CD4-positive, alpha-beta T cell treated with Interleukin-17A for 4 hours (primary cell): ENCODE measurements at regions not wholly inside any gene's neighbourhood (a gene's known extent, or its start where the extent isn't known, plus 50 kb on each side); places are given as distances from the start of the nearest gene placed in this dataset.
A peak's percentile ranks its signal among the peaks of the same experiment; 100 is the strongest.

Experiments
- DNase-seq: peaks from one replicate; pipeline ENCODE4 v3.0.0-alpha.2; 2020; ENCODE audit warnings: mixed read lengths

DNA sequence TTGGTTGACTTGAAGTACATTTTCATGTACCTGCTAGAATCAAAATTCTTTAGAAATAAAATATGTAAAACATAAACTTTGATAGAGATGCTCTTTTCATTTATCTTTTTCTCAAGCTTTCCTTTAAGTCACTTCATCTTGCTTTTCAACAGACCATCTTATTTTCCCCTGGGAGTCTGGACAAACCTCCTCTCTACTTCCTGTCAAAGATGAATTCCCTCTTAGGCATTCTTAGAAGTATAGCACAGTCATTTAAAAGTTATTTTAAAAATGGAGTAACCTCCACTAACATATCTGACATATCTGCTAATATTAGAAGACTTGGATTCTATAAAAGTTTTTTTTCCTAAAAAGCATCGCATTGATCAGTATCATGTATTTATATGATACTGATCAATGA, 84.8 kb upstream of the PAX6 start:
- no peak for DNase-seq

DNA sequence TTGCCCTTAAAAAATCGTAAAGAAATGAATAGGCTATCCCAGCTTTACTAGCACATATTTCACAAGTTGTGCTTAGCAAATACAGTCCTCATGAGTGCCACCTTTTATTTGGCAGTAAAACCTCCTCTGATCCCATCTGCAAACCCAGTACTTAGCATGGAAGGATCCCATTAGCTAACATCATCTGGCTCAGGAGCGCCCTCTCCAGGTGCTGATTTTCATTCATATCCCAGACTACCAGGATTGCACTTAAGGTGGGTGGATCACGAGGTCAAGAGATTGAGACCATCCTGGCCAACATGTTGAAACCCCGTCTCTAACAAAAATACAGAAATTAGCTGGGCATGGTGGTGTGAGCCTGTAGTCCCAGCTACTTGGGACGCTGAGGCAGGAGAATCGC, 76.1 kb upstream of the PAX6 start:
- no peak for DNase-seq

DNA sequence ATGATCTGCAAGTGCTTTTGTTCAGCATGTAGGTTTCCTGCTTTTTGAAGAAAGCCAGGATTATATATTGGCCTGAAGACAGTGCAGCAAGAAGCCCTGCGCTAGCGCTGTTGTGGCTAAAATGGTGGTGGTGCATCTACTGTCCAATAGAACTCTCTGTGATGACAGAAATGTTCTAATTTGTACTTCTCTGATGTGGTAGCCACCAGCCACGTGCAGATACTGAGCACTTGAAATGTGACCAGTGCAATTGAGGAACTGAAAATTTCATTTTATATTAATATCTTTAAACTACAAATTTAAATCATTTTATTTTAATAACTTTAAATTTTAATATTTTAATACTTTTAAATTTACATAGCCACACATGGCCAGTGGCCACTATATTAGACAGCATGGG, 73.0 kb upstream of the PAX6 start:
- DNase-seq, result no peak

DNA sequence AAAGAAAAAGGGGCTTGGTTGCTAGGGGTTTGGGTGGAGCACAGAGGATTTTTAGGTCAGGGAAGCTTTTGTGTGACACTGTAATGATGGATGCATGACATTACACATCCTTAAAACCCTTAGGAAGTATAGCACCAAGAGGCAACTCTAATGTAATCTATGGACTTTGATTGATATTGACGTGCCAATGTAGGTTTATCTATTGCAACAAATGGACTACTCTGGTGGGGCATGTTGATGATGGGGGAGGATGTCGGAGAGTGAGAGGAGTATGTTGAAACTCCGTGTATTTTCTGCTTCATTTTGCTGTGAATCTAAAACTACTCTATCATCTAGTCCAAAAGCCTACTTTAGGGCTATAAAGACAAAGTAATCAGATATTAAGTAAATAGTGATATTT, 72.3 kb upstream of the PAX6 start:
- DNase-seq, result no peak

DNA sequence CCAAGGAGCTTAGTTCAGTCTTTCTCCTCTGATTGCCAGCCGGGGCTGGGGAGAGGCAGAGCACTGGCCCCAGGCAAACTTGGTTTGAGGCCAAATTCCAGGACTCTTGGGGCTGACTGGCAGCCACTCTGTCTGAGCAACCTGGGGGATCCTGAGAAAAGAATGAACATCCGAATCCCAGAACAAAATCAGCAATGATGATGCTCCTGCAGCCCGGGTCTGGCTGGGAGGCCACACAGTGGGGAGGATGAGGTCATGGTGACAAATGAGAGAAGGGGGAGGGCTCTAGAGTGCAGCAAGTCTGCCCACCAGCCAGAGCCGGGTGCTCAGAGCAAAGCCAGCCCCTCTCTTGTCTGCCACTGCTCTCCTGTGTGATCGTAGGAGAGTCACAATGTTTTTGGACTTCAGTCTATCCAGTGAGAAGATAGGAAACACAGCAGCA, 71.8 kb upstream of the PAX6 start:
- no peak for DNase-seq

DNA sequence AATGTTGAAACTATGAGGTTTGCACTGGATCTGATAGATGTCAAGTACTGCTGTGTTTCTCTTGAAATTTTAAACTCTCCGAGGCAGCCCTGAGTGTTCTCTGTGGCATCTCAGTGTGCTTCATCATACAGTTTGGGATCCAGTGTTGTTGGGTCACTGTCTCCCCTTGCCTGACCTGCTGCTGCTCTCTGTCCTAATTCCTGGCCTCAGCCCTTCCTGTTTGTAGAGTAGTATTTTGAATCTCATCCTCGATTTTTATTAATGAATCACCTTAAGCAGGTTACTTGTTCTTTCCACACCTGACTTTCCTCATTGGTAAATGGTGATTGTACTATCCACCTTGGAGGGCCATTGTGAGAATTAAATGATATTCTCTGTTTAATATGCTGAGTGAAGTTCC, 70.7 kb upstream of the PAX6 start:
- no peak for DNase-seq

DNA sequence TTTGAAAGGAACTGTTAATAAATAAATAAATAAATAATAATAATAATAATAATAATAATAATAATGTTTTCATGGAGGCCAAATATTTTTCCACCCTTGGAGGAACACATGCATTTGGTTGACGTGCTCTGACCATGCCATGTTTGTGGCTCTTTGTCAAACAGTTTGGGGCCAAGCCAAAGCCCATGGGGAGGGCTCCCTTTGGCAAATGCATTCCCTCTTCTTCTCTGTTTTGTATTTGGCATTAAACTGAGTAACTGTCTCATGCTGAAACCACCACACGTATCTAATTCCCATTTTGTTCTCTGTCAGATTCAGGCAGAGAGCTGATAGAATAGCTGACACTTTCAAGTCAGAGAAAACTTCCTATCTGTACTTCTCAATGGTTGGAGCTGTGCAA, 68.6 kb upstream of the PAX6 start:
- DNase-seq, result no peak

DNA sequence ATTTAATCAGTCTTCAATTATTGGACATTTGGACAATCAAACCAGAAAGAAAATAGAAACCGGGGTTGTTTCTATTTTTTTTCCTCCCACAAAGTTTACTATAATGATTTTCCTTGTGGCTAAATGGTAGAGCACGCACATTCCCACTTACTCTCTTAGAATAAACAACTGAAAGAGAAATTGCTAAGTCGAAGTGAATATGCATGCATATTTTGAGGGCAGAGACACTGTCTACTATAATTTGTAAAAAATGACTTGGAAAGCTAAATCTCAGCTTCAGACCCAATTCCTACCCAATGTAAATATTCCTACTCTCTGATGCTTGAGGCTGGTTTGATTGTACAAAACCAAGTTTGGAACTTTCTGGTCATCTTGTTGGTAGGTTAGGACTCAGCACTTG, 66.7 kb upstream of the PAX6 start:
- DNase-seq, result no peak

DNA sequence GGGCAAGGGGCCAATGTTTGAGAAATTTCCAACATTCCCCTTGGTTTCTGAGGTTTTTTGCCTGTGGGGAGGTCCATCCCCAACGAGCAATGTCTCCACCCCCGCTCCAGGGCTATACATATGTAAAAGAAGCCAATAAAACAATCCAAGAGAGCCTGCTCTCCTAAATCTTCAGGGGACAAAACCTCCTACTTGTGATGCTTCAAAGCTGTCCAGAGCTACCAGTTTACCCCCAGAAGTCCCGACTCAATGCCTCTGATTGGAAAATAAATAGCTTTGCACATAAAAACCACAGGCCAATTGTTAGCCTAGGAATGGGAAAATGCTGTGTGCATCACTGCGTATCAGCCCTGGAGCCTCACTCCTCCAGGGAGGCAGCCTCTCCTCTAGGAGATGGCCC, 66.0 kb upstream of the PAX6 start:
- DNase-seq, result no peak

DNA sequence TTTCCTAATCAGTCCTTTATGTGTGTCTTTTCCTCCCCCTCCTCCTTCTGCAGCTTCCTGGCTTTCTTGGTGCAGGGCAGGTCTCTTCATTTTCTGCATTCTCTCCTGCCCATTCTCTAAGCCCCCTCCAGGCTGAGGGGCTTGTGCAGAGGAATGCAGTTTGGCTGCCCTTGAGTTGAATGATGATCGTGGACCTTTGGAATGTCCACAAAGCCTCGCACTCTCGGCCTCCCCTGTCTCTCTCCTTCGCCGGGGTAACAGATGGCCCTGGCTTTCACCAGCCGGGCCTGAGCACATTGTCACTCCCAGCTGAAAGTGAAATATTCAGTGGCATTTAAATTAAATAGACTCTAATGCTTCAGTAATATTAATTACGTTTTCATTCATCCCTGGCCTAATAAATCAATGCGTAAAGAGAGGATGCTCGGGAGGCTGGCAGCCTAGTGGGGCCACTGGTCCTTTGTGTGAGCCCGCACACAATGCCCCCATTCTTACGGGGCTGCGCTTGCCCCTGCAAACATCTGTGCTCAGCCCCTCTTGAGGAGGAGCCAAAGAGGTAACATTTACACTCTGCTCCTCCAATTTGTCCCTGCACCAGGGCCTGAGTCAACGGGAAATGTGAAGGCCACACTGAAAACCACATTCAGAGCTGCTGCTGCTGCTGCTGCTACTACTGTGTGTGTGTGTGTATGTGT, 64.9 kb upstream of the PAX6 start:
- no peak for DNase-seq

DNA sequence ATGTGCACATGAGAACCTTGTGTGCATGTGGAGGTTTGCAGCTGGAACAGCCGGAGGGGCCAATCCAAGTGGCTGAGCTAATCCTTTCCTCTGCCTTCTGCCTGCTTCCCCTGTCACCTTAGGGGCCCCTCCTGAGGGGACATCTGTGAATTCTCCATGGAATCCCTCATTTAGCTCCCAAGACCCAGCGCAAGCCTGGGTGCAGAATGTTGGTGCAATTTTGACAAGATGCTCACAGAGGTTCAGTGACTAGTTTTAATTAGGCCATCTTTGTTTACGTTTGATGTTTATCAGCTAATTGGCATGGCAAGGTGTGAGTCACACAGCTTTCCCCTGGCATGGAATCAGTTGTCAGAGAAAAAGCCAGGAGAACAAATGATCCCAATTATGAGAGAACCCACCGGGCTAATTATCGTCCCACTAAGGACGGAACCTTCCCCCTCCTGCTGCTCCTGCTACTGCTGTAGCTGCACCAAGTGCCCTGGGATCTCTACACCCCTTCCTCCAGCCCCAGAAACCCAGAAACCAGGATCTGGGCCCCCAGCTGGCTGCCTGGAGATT, 63.6 kb upstream of the PAX6 start:
- DNase-seq, result no peak

DNA sequence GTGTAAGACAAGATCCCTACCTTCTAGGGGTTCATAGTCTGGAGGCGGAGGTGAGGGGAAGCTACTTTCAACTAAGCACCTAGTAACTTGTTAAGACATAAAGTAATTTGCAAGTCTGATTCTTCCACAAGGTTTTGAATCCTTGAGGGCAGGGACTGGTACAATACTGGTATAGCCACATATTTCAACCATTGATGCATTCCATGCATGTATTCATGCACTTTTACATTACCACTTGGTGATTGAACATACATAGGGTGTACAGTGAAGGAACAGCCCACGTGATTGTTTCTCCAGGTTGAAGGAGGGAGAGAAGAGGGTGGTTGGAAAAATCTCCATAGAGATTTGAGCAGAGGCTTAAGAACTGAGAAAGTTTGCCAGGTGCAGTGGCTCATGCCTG, 62.0 kb upstream of the PAX6 start:
- DNase-seq, result no peak

DNA sequence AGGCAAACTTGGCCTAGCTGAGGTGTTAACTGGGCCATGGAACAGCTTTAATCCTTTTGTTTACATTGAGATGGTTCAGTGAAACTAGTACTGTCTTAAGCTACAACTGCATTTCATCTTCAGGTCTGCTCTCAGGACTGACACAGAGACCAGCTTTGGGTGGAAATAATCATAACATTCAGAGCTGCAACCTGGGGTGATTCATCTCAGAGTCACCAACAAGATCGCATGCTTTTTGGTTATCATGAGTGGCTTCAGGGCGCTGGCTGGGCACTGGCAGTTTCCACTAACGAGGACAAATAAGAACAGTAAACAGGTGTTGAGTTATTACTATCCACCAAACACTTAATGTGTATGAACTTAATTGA, 60.9 kb upstream of the PAX6 start:
- DNase-seq, result no peak

DNA sequence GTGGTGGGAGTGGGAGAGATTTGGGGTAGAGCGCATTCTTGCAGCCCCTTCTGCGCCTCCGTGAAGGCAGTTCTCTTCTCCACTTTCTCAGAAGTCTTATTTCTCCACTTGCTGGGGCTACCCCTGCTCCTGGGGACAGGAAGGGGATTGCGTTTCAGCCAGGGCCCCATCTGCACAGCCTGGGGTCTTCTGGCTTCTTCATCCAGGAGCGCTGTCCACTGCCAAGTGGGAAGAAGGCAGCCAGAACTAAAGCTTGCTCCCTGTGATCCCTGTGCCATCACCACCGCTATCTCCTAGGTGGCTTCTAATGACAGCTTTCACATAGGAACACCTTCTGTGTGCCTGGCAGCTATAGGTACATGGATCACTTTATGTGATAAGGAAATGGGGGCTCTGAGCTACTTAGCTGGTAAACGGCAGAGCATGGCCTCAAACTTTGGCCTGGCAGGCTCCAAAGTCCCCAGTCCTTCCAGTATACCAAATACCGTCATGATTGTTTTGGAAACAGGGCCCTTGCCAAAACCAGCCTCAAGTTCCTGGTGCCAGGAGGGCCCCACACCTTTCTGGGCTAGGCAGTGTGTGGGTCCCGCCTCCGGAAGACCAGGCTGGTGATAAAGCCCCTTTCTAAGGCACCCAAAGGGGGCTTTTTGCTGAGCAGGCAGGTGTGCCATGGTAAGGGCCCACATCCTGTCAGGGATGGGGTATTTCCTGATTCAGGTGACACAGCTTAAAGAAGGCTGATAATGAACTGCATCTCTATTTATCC, 60.4 kb upstream of the PAX6 start:
- DNase-seq, result no peak

DNA sequence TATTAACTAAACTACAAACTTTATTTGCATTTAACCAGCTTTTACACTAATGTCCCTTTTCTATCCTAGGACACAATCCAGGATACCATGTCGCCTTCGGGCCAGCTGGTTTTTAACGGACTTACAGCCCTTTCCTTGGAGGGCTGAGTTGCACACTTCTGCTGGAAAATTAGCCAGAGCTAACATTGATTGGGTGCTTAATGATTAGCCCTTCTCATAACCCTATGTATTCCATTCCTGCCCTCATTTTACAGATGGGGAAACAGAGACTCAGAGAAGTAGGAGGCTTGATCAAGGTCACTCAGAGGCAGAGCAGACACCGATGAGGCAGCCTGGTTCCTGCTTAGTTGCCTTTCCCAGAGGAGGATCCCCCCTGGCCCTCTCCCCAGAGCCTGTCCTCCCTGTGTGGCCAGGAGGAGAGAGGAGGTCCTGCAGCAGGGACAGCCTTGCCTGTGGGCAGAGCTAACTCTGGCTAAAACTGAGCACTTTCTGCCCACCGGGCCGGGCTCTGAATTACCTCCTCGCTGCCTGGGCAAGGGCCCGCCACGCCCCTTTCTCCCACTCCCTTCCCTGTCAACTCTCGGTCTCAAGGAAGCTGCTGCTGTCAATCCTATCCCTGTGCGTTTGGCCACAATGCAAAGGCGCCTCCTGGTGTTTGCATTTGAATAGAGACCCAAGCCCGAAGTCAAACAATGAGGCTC, 59.6 kb upstream of the PAX6 start:
- DNase-seq, result peak; percentile 16

DNA sequence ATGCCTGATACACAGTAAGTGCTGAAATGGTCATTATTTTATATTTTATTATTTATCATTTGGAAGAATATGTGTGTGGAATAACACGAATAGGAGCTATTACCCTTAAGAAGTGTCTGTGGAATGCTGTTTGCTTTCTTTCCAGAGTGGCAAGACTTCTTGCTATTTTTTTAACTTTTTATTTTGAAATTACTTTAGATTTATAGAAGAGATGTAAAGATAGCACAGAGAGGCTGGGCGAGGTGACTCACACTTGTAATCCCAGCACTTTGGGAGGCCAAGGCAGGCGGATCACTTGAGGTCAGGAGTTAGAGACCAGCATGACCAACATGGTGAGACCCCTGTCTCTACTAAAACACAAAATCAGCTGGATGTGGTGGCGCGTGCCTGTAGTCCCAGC, 58.9 kb upstream of the PAX6 start:
- DNase-seq, result no peak

DNA sequence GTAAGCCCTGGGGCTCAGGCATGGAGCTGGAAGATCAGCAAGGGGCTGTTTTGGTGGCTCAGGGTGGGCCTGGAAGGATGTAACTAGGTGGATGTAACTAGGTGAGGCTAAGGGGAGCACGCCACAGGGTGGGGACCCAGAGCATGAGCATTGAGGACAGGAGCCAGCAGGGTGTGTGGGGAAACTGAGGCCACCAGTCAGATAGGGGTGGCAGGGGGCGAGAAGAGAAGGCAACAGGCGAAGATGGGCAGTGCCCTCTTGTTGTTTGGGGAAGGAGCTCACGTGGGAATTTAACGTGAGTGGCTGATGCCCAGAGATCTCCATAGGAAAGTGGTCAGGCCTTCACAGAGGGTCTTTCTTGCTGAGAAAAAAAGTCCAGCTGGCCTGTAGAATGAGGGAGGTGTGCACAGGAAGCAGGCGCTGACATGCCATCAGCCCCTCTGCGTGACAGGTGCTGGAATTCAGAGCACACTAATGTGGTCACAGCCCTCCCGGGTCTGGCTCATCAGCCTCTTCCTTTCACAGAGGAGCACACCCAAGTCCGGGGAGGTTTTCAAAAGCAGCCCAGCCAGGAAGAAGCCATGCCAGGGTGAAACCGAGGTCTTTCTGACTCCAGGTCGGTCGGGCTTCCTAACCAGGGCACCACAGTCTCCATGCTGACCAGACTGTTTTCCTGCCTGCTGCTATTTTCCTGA, 54.6 kb upstream of the PAX6 start:
- DNase-seq, result no peak

DNA sequence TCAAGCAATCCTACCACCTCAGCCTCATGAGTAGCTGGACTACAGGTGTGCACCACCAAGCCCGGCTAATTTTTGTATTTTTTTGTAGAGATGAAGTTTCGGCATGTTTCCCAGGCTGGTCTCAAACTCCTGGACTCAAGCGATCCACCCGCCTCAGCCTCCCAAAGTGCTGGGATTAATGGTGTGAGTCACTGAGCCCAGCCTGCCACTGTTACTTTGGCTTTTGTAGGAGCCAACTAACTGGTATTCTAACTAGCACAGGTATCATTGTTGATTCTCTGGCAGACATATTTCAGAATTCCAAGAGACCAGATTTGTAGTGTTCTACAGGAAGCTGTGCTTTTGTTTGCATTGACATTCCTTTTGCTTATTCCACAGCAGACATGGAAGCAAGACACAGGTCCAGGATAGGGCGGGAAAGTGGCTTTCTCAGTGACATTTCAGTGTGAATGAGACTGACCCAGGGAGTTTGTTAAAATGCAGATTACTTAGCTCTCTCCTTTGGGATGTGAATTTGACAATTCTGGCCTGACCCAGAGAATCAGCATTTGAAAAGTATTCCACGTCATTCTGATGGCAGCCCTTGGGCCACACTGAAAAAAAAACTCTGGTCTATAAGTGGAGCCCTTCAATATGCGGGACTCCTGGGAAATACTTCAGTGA, 52.2 kb upstream of the PAX6 start:
- DNase-seq, result no peak

DNA sequence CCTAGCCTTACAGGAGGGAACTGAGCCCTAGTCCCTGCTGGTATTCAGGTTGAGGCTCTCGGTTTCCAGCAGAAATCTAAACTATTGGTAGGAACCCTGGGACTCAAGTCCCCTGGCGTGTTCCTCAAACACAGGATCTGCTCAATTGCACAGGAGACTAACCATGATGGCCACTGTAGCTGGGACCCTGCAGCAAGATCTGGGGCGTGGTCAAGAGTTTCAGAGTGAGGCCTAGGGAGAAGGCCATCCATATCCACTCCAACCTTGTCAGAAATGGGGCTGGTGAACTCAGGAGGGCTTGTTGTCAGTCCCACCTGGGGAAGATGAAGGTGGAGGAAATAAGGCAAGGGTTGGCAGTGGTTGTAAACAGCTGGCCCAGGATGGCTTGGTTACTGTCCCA, 49.9 kb upstream of the PAX6 start:
- DNase-seq, result no peak
